Stimulated activated CD4-positive, alpha-beta T cell treated with anti-CD3 and anti-CD28 coated beads, Interleukin-1b, Interleukin-23, amount 100 ng/mL, for 48 hours (primary cell): ENCODE measurements at regions not wholly inside any gene's neighbourhood (a gene's known extent, or its start where the extent isn't known, plus 50 kb on each side); places are given as distances from the start of the nearest gene placed in this dataset.
A peak's percentile ranks its signal among the peaks of the same experiment; 100 is the strongest.
"Not testable (repeated sequence)": the region's sequence is repeated elsewhere in the genome, so short reads cannot be mapped to it uniquely, and the experiment has no call there.

Source experiments
- DNase-seq: peaks from one replicate; pipeline ENCODE4 v3.0.0-alpha.2; 2020

DNA sequence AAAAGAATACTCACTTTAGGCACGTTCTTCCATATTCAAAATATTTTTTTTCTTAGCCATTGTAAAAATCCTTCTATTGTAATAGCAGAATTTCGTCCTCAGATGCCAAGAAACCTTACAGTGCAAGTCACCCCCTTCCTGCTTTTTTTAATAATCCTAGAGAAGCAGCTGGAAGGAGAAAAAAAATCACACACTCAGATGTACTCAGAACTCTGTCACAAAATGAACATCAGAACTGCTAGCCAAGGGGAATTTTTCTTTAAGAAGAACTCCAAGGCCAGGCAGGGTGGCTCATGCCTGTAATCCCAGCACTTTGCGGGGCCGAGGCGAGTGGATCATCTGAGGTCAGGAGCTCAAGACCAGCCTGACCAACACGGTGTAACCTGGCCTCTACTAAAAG lies 127.3 kb upstream of the SPATS2L start:
- DNase-seq: no peak

DNA sequence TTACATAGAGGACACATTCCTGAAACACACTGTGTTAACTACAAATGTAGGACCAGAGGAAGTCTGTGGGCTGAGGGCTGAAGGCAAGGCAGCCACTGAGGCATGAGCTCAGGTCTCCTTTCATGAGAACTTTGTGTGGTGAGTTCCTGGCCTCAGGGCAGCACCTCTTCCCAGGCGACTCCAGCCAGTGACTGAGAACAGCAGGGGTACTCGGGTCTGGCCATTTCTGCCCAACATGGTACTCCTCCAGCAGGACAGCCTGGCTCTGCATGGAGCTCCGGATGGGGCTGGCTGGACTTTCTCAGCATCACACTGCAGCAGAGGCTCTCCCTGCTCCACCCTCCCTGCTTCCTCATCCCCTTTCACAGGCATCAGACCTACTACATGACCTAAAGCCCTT lies 125.5 kb upstream of the SPATS2L start:
- DNase-seq: no peak

DNA sequence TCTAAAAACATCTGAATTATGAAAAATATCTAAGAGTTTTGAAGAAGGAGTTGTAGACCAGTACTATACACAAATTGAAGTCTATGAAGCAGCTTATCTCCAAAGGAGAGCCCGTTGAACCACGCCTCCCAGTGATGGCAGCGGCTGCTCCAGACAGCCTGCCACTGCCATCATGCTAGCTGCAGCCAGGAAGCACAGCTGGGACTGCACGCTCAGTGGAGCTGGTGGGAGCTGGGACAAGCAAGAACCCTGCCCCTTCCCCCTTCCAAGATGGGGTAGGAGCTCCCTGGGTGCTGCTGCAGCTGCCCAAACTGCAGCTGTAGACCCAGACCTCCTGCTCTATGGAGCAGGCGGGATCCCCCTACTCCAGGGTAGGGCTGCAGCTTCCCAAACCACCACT lies 124.7 kb upstream of the SPATS2L start:
- no peak for DNase-seq

DNA sequence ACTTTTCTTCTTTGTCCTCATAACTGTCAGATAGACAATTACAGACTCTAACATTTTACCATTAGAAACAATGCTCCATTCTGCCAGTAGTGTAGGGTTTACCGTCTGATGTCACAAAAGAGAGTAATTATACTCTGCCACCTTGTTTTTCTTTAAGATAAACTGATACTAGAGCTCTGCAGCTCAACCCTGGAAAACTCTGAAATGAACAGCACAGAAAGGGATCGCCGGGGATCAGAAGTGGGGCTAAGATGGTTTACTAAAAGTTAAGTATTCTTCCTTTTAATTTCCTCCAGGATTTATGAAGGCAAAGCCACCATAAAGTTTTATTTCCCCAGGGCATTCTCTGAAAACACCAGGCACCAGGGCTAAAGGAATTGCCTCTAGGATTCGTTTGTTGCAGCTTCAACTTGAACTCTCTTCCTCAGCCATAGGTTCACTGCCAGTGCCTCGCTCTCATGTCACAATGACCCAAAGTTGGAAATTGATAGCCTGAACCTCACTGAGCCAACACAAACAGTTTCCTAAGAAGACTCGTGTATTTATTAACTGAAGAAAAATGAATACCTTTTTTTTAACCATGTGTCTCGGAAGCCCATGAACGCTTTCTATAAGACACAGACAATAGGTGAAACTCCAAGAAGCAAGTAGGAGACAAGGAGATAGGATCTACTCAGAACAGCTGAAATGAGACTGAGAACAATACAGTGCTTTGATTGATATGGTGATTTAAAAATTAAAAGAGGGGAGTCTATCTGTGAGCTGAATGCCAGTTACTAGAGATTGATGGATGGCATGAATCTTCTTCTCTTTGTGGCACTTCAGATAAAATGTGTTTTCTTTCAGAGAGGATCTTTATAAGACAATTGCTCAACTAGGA lies 121.5 kb upstream of the SPATS2L start:
- DNase-seq: no peak

GRCh38 chr2:200185628-200186000 lies 120.9 kb upstream of the SPATS2L start:
- DNase-seq: no peak

DNA sequence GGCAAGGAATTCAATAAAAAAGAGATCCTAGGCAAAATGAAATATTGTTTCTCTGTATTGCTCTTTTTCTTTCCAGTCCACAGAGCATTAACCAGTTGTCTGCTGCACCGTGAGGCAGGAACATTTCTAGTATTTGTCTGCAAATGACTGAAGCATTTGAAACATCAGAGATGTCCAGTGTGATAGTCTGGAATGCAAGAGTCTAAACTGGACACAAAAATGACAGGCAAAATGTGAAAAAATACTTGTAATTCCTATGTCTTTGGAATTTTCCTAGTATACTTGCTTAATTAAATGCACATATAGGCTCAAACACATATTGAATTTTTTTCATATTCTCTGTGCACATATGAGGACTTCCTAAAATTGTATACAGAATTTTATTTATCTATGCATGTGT lies 120.5 kb upstream of the SPATS2L start:
- DNase-seq: no peak

DNA sequence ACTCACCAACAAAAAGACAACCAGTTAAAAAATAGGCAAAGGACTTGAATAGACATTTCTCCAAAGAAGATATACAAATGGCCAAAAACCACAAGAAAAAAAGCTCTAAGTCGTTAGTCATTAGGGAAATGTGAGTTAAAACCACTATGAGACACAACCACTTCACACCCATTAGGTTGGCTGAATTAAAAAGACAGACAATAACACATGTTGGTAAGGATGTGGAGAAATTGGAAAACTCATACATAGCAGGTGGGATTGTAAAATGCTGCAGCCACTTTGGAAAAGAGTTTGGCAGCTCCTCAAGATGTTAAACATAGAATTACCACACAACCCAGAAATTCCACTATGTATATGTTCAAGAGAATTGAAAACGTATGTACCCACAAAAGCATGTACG lies 117.6 kb upstream of the SPATS2L start:
- no peak for DNase-seq

DNA sequence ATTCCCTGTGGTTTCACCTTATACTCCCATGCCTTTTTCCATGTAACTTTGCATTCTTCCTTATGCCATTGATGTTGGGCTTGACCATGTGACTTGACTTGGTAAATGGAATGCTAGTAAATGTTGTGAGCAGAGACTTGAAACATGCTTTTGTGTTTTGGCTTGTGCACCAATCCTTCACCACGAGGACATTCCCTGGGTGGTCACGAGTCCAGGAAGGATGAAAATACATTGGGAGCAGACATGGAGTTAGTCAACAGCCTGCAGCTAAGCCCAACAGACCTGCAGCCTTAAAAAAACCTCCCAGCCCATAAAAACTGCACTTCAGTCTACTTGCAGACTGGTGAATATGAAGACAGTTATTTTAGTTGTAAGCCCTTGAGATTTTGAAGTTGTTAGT lies 116.5 kb upstream of the SPATS2L start:
- no peak for DNase-seq

GRCh38 chr2:200193331-200193730 lies 113.2 kb upstream of the SPATS2L start:
- no peak for DNase-seq

GRCh38 chr2:200193791-200194190 lies 112.7 kb upstream of the SPATS2L start:
- DNase-seq: no peak

- no peak for DNase-seq
These were observed 111.7 kb upstream of the SPATS2L start for GRCh38 chr2:200194746-200195145.

- no peak for DNase-seq
These were observed 107.5 kb upstream of the SPATS2L start for GRCh38 chr2:200199005-200199404.

- DNase-seq: peak; percentile 14
These were observed 106.8 kb upstream of the SPATS2L start for GRCh38 chr2:200199576-200200263.

DNA sequence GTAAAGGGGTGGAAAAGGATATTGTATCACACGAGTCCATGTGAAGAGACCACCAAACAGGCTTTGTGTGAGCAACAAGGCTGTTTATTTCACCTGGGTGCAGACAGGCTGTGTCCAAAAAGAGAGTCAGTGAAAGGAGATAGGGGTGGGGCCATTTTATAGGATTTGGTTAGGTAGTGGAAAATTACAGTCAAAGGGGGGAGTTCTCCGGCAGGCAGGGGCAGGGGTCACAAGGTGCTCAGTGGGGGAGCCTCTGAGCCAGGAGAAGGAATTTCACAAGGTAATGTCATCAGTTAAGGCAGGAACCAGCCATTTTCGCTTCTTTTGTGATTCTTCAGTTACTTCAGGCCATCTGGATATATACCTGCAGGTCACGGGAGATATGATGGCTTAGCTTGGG lies 104.7 kb upstream of the SPATS2L start:
- not testable (repeated sequence) for DNase-seq

DNA sequence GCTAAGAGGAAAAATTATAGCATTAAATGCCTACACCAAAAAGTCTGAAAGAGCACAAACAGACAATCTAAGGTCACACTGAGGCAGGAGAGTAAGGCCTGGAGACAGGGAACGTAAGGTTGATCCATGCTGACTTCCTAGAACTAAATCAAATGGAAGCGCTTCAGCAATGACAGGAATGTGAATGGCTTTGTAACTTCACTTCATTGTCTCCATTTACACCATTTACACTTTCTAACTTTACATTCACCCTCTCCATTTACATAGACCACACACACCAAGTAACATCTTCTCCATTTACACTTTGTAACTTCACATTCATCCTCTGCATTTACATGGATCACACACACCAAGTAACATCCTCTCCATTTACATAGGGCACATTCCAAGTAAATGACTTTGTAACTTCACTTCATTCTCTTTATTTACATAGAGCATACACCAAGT lies 103.1 kb upstream of the SPATS2L start:
- DNase-seq: no peak

GRCh38 chr2:200208041-200208440 lies 98.5 kb upstream of the SPATS2L start:
- no peak for DNase-seq

DNA sequence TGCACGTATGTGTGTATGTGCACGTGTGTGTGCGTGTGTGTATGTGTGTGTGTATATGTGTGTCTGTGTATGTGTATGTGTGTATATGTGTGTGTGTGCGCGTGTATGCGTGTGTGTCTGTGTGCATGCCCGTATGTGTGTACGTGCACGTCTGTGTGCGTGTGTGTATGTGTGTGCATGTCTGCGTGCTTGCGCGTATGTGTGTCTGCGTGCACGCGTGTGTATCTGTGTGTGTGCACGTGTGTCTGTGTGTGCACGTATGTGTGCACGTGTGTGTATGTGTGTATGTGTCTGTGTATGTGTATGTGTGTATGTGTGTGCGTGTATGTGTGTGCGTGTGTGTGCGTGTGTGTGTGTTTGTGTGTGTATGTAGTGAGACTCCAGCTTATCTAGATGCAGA lies 97.5 kb upstream of the SPATS2L start:
- no peak for DNase-seq

GRCh38 chr2:200211643-200212042 lies 94.8 kb upstream of the SPATS2L start:
- DNase-seq: no peak

- no peak for DNase-seq
These were observed 93.5 kb upstream of the SPATS2L start for GRCh38 chr2:200212862-200213425.

DNA sequence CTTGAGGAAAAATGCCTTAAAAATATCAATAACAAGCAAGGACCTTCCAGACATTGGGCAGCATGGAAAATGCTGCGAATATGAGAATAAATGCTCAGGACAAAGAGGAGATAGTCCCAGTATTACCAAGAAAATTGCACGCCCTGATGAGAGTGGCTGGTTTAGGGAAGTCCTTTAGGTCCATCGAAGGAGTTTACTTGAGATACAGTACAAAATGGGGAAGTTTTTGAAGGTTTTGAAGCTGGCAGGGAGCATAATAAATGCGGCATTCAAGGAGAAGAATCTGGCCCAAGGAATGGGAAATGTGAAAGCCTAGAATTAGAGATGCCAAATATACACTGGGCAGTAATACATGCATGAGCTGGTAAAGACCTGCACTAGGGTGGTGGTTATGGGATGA lies 90.2 kb upstream of the SPATS2L start:
- no peak for DNase-seq

DNA sequence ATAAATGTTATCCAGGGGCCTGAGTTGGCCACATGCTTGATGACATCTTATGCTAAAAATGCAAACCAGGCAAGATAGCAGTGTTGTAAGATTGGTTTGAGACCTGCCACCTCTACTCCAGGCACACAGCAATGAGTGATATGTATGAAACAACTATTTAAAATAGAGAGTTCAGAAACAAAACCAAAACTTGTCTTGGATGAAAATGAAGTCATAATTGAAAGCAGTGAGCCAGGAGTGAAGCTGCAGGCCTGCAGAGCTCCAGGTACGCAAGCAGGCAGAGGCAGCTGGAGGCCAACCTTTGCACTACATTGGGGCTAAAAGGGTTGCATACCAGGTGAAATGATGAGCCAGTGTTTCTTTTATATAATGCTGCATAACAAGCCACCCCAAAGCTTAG lies 89.2 kb upstream of the SPATS2L start:
- DNase-seq: no peak

DNA sequence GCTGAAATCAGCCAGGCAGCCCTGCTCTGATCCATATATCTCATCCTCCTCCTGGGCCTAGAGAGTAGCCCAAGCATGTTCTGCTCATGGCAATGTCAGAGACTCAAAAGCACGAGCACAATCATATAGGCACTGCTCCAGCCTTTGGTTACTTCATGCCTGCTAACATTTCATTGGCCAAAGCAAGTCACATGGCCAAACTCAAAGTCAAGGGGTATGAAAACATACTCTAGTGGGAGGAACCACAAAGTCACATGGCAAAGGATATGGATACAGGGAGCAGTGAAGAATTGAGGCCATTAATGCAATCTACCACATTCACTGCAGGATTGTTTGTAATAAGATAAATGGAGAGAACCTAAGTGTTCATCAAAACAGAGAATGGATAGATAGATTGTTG lies 87.8 kb upstream of the SPATS2L start:
- no peak for DNase-seq

DNA sequence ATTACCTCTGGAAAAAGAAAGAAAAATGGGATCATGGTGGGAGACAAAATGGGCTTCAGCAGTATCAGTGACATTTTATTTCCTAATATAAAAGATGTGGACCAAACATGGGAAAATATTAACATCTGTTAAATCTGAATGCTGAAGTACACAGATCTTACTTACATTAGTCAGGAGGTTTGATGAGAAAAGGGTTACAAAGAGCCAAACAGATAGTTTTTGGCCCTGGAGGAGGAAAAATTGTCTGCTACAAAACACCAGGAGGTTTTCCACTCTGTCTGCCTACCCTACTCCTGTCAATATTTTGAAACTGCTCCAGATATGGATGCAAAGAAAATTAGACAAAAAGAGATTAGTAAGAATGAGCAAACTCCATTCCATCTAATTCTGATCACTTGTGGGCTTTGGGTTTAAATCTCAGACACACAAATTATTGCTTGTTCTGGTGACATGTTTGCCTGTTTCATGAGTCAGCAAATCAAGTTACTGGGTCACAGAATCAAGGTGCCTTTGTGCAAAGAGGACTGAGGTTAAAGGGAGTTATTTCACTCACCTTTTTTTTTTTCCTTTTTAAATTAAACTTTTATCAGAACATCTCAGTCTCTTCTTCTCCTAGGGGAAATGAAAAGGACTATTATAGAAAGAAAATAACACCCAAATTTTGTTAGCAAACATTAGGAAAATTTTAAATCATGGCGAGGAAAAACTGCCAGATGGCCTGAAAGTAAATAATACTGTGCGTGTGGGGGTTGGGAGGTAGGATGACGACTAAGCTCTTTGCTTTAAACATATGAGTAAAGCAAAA lies 87.0 kb upstream of the SPATS2L start:
- DNase-seq: no peak
